ENCODE measurements at regions not wholly inside any gene's neighbourhood (a gene's known extent, or its start where the extent isn't known, plus 50 kb on each side); places are given as distances from the start of the nearest gene placed in this dataset.

- Histone ChIP-seq H3K4me2 (no peak overlapping the region), H3K9ac (no peak overlapping the region), H3K36me3 (no peaks in the 10 kb centered on the region), H3K27ac (no peak overlapping the region), H4K20me1 (ENCODE audit: low read depth) (no peaks in the 10 kb centered on the region), H3K79me2 (ENCODE audit: low read depth) (no peaks in the 10 kb centered on the region), H3K4me1 (no peaks in the 10 kb centered on the region), H3K4me3 (no peak overlapping the region), H2AFZ (replicated peaks) (no peak overlapping the region), H3K27me3 (no peaks in the 10 kb centered on the region), H3K9me3 (ENCODE audit: low read depth) (no peaks in the 10 kb centered on the region), H3F3A (ENCODE audit: low read depth) (no peaks in the 10 kb centered on the region)
- DNase-seq (ENCODE audit: low spot score) = no peak
- H3K4me3 Mint-ChIP-seq = no peak overlapping the region
- TF ChIP-seq, protein P1, sequence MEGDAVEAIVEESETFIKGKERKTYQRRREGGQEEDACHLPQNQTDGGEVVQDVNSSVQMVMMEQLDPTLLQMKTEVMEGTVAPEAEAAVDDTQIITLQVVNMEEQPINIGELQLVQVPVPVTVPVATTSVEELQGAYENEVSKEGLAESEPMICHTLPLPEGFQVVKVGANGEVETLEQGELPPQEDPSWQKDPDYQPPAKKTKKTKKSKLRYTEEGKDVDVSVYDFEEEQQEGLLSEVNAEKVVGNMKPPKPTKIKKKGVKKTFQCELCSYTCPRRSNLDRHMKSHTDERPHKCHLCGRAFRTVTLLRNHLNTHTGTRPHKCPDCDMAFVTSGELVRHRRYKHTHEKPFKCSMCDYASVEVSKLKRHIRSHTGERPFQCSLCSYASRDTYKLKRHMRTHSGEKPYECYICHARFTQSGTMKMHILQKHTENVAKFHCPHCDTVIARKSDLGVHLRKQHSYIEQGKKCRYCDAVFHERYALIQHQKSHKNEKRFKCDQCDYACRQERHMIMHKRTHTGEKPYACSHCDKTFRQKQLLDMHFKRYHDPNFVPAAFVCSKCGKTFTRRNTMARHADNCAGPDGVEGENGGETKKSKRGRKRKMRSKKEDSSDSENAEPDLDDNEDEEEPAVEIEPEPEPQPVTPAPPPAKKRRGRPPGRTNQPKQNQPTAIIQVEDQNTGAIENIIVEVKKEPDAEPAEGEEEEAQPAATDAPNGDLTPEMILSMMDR (IDR thresholded peaks at IDR 0.05) = no peak
- TF ChIP-seq EZH2 (IDR thresholded peaks at IDR 0.05) (no peak), EZH2phosphoT487 (IDR thresholded peaks at IDR 0.05) (no peak)
- H3K9me3 Mint-ChIP-seq = no peaks in the 10 kb centered on the region
- H3K36me3 Mint-ChIP-seq = peaks cover 9% of the 10 kb centered on the region
- no peaks in the 10 kb centered on the region for H3K27me3 Mint-ChIP-seq (ENCODE audit: insufficient read depth, low read depth)
- no peaks in the 10 kb centered on the region for H3K4me1 Mint-ChIP-seq
- H3K27ac Mint-ChIP-seq = no peak overlapping the region
Observed at GRCh38 chr2:196242131-196242620, 70.8 kb upstream of the STK17B start.

- H3K4me1 Mint-ChIP-seq = no peaks in the 10 kb centered on the region
Observed at GRCh38 chr2:196244516-196244915, 73.1 kb upstream of the STK17B start.

GRCh38 chr2:196244966-196245365 is 73.6 kb upstream of the STK17B start:
- Mint-ChIP-seq H3K4me3 (no peak overlapping the region), H3K36me3 (no peaks in the 10 kb centered on the region), H3K4me1 (no peaks in the 10 kb centered on the region), H3K27ac (no peak overlapping the region), H3K27me3 (ENCODE audit: insufficient read depth, low read depth) (no peaks in the 10 kb centered on the region), H3K9me3 (no peaks in the 10 kb centered on the region)
- Histone ChIP-seq H3K4me3 (no peak overlapping the region), H2AFZ (replicated peaks) (no peak overlapping the region), H3K79me2 (ENCODE audit: low read depth) (no peaks in the 10 kb centered on the region), H4K20me1 (ENCODE audit: low read depth) (no peaks in the 10 kb centered on the region), H3K4me1 (no peaks in the 10 kb centered on the region), H3F3A (ENCODE audit: low read depth) (no peaks in the 10 kb centered on the region), H3K9me3 (ENCODE audit: low read depth) (no peaks in the 10 kb centered on the region), H3K27ac (no peak overlapping the region), H3K9ac (no peak overlapping the region), H3K36me3 (no peaks in the 10 kb centered on the region), H3K27me3 (no peaks in the 10 kb centered on the region), H3K4me2 (no peak overlapping the region)
- TF ChIP-seq EZH2phosphoT487 (IDR thresholded peaks at IDR 0.05) (no peak), EZH2 (IDR thresholded peaks at IDR 0.05) (no peak)
- TF ChIP-seq, protein P1 (IDR thresholded peaks at IDR 0.05) = no peak
- DNase-seq (ENCODE audit: low spot score) = no peak

More at GRCh38 chr2:196244516-196244915, 73.1 kb upstream of the STK17B start:
- Histone ChIP-seq H3K9ac (no peak overlapping the region), H3K27ac (no peak overlapping the region), H3K27me3 (no peaks in the 10 kb centered on the region), H3K79me2 (ENCODE audit: low read depth) (no peaks in the 10 kb centered on the region), H3K36me3 (no peaks in the 10 kb centered on the region), H3K4me2 (no peak overlapping the region), H3K9me3 (ENCODE audit: low read depth) (no peaks in the 10 kb centered on the region), H3K4me3 (no peak overlapping the region), H3K4me1 (no peaks in the 10 kb centered on the region), H2AFZ (replicated peaks) (no peak overlapping the region), H3F3A (ENCODE audit: low read depth) (no peaks in the 10 kb centered on the region), H4K20me1 (ENCODE audit: low read depth) (no peaks in the 10 kb centered on the region)
- H3K9me3 Mint-ChIP-seq = no peaks in the 10 kb centered on the region
- no peak for TF ChIP-seq EZH2phosphoT487 (IDR thresholded peaks at IDR 0.05)
- no peak for TF ChIP-seq EZH2 (IDR thresholded peaks at IDR 0.05)
- TF ChIP-seq, protein P1 (IDR thresholded peaks at IDR 0.05) = no peak
- no peak for DNase-seq (ENCODE audit: low spot score)
- H3K27me3 Mint-ChIP-seq (ENCODE audit: insufficient read depth, low read depth) = no peaks in the 10 kb centered on the region
- H3K36me3 Mint-ChIP-seq = no peaks in the 10 kb centered on the region
- no peak overlapping the region for H3K4me3 Mint-ChIP-seq
- H3K27ac Mint-ChIP-seq = no peak overlapping the region
